Peyer's patch (tissue), 4 donors: ENCODE measurements at regions not wholly inside any gene's neighbourhood (a gene's known extent, or its start where the extent isn't known, plus 50 kb on each side); places are given as distances from the start of the nearest gene placed in this dataset.

ENCODE experiments used
- CTCF ChIP-seq, 6 experiments: fragments of 450-650 bp in 4 of 6; fragments of 200-600 bp in 2 of 6; sonication (generic) in 1 of 6; IDR thresholded peaks; one replicate each; pipeline ENCODE4 v1.5.1; 2017 to 2019; ENCODE audit warnings: antibody characterized with exemption in 6 of 6, mild to moderate bottlenecking in 3 of 6, moderate library complexity in 1 of 6
- POLR2A ChIP-seq, 2 donors: fragments of 450-650 bp; IDR thresholded peaks; one replicate each; pipeline ENCODE4 v1.5.1; 2017; ENCODE audit warnings: antibody characterized with exemption in 2 of 2, mild to moderate bottlenecking in 2 of 2, moderate library complexity in 2 of 2

- no peak for TF ChIP-seq CTCF (IDR thresholded peaks at IDR 0.05)
- TF ChIP-seq POLR2A (IDR thresholded peaks at IDR 0.05): no peak
Measured at GRCh38 chr11:104764710-104765045, 133.6 kb downstream of the CASP12 start.
